ENCODE measurements at regions not wholly inside any gene's neighbourhood (a gene's known extent, or its start where the extent isn't known, plus 50 kb on each side); places are given as distances from the start of the nearest gene placed in this dataset.

- Histone ChIP-seq H3K4me2 (ENCODE audit: low read length) (no peak overlapping the region), H3K4me1 (ENCODE audit: low read length) (no peaks in the 10 kb centered on the region), H3K27ac (ENCODE audit: low read length) (no peak overlapping the region), H3K36me3 (replicated peaks; ENCODE audit: low read depth, low read length) (no peaks in the 10 kb centered on the region), H3K79me2 (ENCODE audit: low read length) (no peaks in the 10 kb centered on the region), H4K20me1 (ENCODE audit: insufficient read depth, low read length) (no peaks in the 10 kb centered on the region), H2AFZ (ENCODE audit: low read depth, low read length) (no peak overlapping the region), H3K9me3 (ENCODE audit: insufficient read depth, low read length) (no peaks in the 10 kb centered on the region), H3K9ac (ENCODE audit: low read length) (no peak overlapping the region), H3K27me3 (ENCODE audit: low read depth, low read length) (no peaks in the 10 kb centered on the region), H3K4me3 (ENCODE audit: low read length) (no peak overlapping the region)
- no peak for TF ChIP-seq CTCF (IDR thresholded peaks at IDR 0.05; ENCODE audit: low read depth, low read length)
- no peak for TF ChIP-seq EZH2phosphoT487 (IDR thresholded peaks at IDR 0.05; ENCODE audit: low read depth)
Measured at GRCh38 chr7:10612950-10613349, 360.7 kb upstream of the PHF14 start.

GRCh38 chr7:10618953-10619352 is 354.7 kb upstream of the PHF14 start:
- no peak overlapping the region for H3K27ac ChIP-seq (ENCODE audit: low read length)
- no peaks in the 10 kb centered on the region for H3K79me2 ChIP-seq (ENCODE audit: low read length)
- H3K4me1 ChIP-seq (ENCODE audit: low read length), result peaks cover 14% of the 10 kb centered on the region
- H3K36me3 ChIP-seq (replicated peaks; ENCODE audit: low read depth, low read length), result no peaks in the 10 kb centered on the region
- peak overlapping the region; percentile 52 for H3K4me2 ChIP-seq (ENCODE audit: low read length)
- TF ChIP-seq CTCF (IDR thresholded peaks at IDR 0.05; ENCODE audit: low read depth, low read length), result no peak
- no peaks in the 10 kb centered on the region for H3K9me3 ChIP-seq (ENCODE audit: insufficient read depth, low read length)
- no peak overlapping the region for H2AFZ ChIP-seq (ENCODE audit: low read depth, low read length)
- H3K27me3 ChIP-seq (ENCODE audit: low read depth, low read length), result no peaks in the 10 kb centered on the region
- H3K4me3 ChIP-seq (ENCODE audit: low read length), result no peak overlapping the region
- H3K9ac ChIP-seq (ENCODE audit: low read length), result no peak overlapping the region
- no peaks in the 10 kb centered on the region for H4K20me1 ChIP-seq (ENCODE audit: insufficient read depth, low read length)

GRCh38 chr7:10632712-10633111 is 341.0 kb upstream of the PHF14 start:
- Histone ChIP-seq H3K4me3 (ENCODE audit: low read length) (no peak overlapping the region), H3K9ac (ENCODE audit: low read length) (no peak overlapping the region), H3K27me3 (ENCODE audit: low read depth, low read length) (no peaks in the 10 kb centered on the region), H4K20me1 (ENCODE audit: insufficient read depth, low read length) (no peaks in the 10 kb centered on the region), H2AFZ (ENCODE audit: low read depth, low read length) (no peak overlapping the region), H3K36me3 (replicated peaks; ENCODE audit: low read depth, low read length) (no peaks in the 10 kb centered on the region), H3K9me3 (ENCODE audit: insufficient read depth, low read length) (no peaks in the 10 kb centered on the region), H3K4me2 (ENCODE audit: low read length) (no peak overlapping the region), H3K79me2 (ENCODE audit: low read length) (no peaks in the 10 kb centered on the region), H3K27ac (ENCODE audit: low read length) (no peak overlapping the region), H3K4me1 (ENCODE audit: low read length) (no peaks in the 10 kb centered on the region)
- TF ChIP-seq CTCF (IDR thresholded peaks at IDR 0.05; ENCODE audit: low read depth, low read length) (no peak), EZH2phosphoT487 (IDR thresholded peaks at IDR 0.05; ENCODE audit: low read depth) (no peak)

GRCh38 chr7:10634239-10634638 is 339.4 kb upstream of the PHF14 start:
- H3K79me2 ChIP-seq (ENCODE audit: low read length), result no peaks in the 10 kb centered on the region
- no peak overlapping the region for H3K4me3 ChIP-seq (ENCODE audit: low read length)
- no peak overlapping the region for H2AFZ ChIP-seq (ENCODE audit: low read depth, low read length)
- TF ChIP-seq EZH2phosphoT487 (IDR thresholded peaks at IDR 0.05; ENCODE audit: low read depth) (no peak), CTCF (IDR thresholded peaks at IDR 0.05; ENCODE audit: low read depth, low read length) (no peak)
- no peaks in the 10 kb centered on the region for H4K20me1 ChIP-seq (ENCODE audit: insufficient read depth, low read length)
- H3K36me3 ChIP-seq (replicated peaks; ENCODE audit: low read depth, low read length), result no peaks in the 10 kb centered on the region
- no peaks in the 10 kb centered on the region for H3K4me1 ChIP-seq (ENCODE audit: low read length)
- no peaks in the 10 kb centered on the region for H3K9me3 ChIP-seq (ENCODE audit: insufficient read depth, low read length)
- H3K9ac ChIP-seq (ENCODE audit: low read length), result no peak overlapping the region
- H3K27me3 ChIP-seq (ENCODE audit: low read depth, low read length), result no peaks in the 10 kb centered on the region
- H3K27ac ChIP-seq (ENCODE audit: low read length), result no peak overlapping the region
- H3K4me2 ChIP-seq (ENCODE audit: low read length), result no peak overlapping the region

Data from OCI-LY3 (cell line).